ENCODE measurements at regions not wholly inside any gene's neighbourhood (a gene's known extent, or its start where the extent isn't known, plus 50 kb on each side); places are given as distances from the start of the nearest gene placed in this dataset.

DNA sequence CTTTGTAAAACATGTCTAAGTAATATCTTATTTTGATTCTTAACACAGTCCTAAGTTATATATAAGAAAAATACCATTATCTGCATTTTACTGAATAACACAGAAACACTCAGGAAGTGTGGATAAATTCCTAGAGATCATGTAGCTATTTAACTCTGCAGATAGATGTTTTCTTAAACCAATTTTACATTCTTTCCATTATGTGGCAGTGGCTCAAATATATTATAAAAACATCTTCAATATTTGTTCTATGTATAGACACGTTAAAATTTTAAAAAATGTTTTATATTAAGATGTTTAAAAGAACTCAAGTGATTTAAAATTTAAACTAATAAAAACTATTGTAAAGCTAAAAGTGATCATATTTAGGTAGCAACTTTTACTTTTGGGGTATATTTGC is 683.8 kb downstream of the DIPK2A start:
- TF ChIP-seq POLR2AphosphoS5 (IDR thresholded peaks at IDR 0.05) (no peak), EP300 (IDR thresholded peaks at IDR 0.05) (no peak), POLR2A (IDR thresholded peaks at IDR 0.05) (no peak)
- TF ChIP-seq, protein P1, sequence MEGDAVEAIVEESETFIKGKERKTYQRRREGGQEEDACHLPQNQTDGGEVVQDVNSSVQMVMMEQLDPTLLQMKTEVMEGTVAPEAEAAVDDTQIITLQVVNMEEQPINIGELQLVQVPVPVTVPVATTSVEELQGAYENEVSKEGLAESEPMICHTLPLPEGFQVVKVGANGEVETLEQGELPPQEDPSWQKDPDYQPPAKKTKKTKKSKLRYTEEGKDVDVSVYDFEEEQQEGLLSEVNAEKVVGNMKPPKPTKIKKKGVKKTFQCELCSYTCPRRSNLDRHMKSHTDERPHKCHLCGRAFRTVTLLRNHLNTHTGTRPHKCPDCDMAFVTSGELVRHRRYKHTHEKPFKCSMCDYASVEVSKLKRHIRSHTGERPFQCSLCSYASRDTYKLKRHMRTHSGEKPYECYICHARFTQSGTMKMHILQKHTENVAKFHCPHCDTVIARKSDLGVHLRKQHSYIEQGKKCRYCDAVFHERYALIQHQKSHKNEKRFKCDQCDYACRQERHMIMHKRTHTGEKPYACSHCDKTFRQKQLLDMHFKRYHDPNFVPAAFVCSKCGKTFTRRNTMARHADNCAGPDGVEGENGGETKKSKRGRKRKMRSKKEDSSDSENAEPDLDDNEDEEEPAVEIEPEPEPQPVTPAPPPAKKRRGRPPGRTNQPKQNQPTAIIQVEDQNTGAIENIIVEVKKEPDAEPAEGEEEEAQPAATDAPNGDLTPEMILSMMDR (IDR thresholded peaks at IDR 0.05), result no peak
- H3K27ac ChIP-seq, result no peak overlapping the region
- DNase-seq, result no peak
- H3K4me3 ChIP-seq, result no peak overlapping the region
- no peaks in the 10 kb centered on the region for H3K9me3 ChIP-seq
- no peaks in the 10 kb centered on the region for H3K4me1 ChIP-seq
- no peaks in the 10 kb centered on the region for H3K36me3 ChIP-seq
- 75 to 77% methylated on average over 1 of the region's 1 CpG for WGBS, 2 donors
- H3K27me3 ChIP-seq, result no peaks in the 10 kb centered on the region
- intact Hi-C loops (cut with DNase I), result no loop called here

DNA sequence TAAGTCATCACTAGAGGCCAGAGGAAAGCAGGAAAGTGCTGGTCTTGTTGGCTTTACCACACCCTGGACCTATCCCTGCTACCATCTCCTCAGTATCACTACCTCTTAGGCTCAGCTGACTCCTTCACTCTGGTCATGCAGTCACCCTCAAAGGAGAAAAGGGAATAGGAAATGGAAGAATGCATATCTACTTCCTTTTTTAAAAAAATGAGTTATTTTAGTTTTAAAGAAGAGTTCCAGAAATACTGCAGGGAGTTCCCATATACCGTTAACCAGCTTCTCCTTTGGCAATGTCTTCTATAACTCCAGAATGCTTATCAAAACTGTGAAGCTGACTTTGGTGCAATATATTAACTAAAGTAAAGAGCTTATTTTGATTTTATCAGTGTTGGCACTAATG is 688.6 kb downstream of the DIPK2A start:
- Histone ChIP-seq H3K27me3 (no peaks in the 10 kb centered on the region), H3K9me3 (no peaks in the 10 kb centered on the region), H3K4me1 (no peaks in the 10 kb centered on the region), H3K27ac (no peak overlapping the region), H3K36me3 (no peaks in the 10 kb centered on the region), H3K4me3 (no peak overlapping the region)
- intact Hi-C loops (cut with DNase I), result no loop called here
- TF ChIP-seq EP300 (IDR thresholded peaks at IDR 0.05) (no peak), POLR2A (IDR thresholded peaks at IDR 0.05) (no peak), POLR2AphosphoS5 (IDR thresholded peaks at IDR 0.05) (no peak)
- TF ChIP-seq, protein P1 (IDR thresholded peaks at IDR 0.05), result no peak
- 79 to 87% methylated on average over 1 of the region's 1 CpG for WGBS, 2 donors
- no peak for DNase-seq

DNA sequence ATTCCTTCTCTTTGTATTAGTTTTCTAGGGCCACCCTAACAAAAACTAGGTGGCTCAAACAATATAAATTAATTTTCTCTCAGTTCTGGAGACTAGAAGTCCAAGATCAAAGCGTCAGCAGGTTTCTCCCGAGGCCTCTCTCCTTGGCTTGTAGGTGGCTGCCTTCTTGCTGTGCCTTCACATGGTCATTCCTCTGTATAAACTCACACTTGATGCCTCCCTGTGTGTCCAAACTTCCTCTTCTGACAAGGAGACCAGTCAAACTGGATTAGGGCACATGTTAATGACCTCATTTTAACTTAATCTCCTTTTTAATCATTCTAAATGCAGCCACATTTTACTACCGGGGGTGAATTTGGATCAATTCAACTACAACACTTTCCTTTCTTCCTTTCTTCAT is 691.1 kb downstream of the DIPK2A start:
- no peak overlapping the region for H3K27ac ChIP-seq
- no peaks in the 10 kb centered on the region for H3K9me3 ChIP-seq
- H3K4me3 ChIP-seq, result no peak overlapping the region
- no peak for DNase-seq
- no peaks in the 10 kb centered on the region for H3K4me1 ChIP-seq
- no peaks in the 10 kb centered on the region for H3K36me3 ChIP-seq
- no peak for TF ChIP-seq POLR2A (IDR thresholded peaks at IDR 0.05)
- TF ChIP-seq POLR2AphosphoS5 (IDR thresholded peaks at IDR 0.05), result no peak
- TF ChIP-seq, protein P1 (IDR thresholded peaks at IDR 0.05), result no peak
- TF ChIP-seq EP300 (IDR thresholded peaks at IDR 0.05), result no peak
- no peaks in the 10 kb centered on the region for H3K27me3 ChIP-seq
- WGBS, 2 donors, result 84 to 94% methylated on average over 3 of the region's 3 CpGs
- intact Hi-C loops (cut with DNase I), result no loop called here

DNA sequence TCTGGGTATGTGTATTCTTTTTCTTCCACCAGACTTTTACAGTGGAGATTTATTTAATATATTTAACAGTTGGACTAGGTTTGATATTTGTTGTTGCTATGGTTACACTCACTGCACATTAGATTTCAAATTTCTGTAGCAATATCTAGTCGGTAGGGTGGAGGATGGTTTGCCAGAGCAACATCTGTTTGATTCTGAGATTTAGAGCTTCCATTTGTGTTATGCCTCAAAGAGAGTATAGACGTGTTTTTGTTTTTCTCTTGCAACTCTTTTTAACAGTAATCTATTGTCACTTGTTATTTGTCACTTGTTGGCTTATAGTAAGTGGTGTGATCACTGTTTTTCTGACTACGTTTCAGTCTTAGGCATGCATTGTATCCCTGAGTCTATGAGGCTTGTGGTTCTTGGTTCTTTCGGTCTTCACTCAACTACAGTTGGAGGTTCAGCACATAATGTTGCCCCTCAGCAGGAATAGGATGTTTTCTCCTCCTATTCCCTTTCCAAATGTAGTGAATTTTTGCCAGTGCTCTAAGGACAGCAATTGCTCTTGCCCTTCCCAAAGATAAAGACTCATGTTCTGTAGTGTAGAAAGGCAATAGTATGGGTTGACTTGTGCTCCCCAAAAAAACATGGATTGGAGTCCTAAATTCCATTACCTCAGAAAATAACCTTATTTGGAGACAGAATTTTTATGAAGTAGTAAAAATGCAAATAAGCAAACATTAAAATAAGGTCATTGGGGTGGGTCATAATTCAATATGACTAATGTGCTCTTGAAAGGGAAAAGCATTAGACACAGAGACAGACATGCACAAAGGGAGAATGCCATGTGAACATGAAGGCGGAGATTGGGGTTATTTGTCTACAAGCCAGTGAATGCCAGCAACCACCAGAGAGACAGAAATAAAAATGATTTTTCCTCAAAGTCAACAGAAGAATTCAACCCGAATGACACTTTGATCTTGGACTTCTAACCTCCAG is 692.1 kb downstream of the DIPK2A start:
- Histone ChIP-seq H3K4me1 (no peaks in the 10 kb centered on the region), H3K27me3 (no peaks in the 10 kb centered on the region), H3K27ac (no peak overlapping the region), H3K9me3 (no peaks in the 10 kb centered on the region), H3K36me3 (no peaks in the 10 kb centered on the region), H3K4me3 (no peak overlapping the region)
- 74 to 82% methylated on average over 6 of the region's 6 CpGs for WGBS, 2 donors
- intact Hi-C loops (cut with DNase I), result no loop called here
- no peak for DNase-seq
- TF ChIP-seq EP300 (IDR thresholded peaks at IDR 0.05), result no peak
- TF ChIP-seq POLR2A (IDR thresholded peaks at IDR 0.05), result no peak
- TF ChIP-seq, protein P1 (IDR thresholded peaks at IDR 0.05), result no peak
- no peak for TF ChIP-seq POLR2AphosphoS5 (IDR thresholded peaks at IDR 0.05)

Measured in sigmoid colon (tissue), 6 donors.